AG10803 (cell line): ENCODE measurements at regions not wholly inside any gene's neighbourhood (a gene's known extent, or its start where the extent isn't known, plus 50 kb on each side); places are given as distances from the start of the nearest gene placed in this dataset.
A peak's percentile ranks its signal among the peaks of the same experiment; 100 is the strongest.
"Not testable (repeated sequence)": the region's sequence is repeated elsewhere in the genome, so short reads cannot be mapped to it uniquely, and the experiment has no call there.

ENCODE experiments used
- DNase-seq: peaks from one replicate; pipeline ENCODE4 v3.0.0; 2010; ENCODE audit warnings: low read depth
- H3K4me3 ChIP-seq: 2 replicates; pipeline ENCODE4 v1.5.1; 2011; ENCODE audit warnings: mild to moderate bottlenecking, low read length, control low read depth
- TF ChIP-seq, protein P1 (sequence below): conservative IDR thresholded peaks from 2 replicates; pipeline ENCODE4 v1.5.1; 2011; ENCODE audit warnings: mild to moderate bottlenecking, low read length, control low read depth, inconsistent platforms

- H3K4me3 ChIP-seq, result no peak overlapping the region
- TF ChIP-seq, protein P1, sequence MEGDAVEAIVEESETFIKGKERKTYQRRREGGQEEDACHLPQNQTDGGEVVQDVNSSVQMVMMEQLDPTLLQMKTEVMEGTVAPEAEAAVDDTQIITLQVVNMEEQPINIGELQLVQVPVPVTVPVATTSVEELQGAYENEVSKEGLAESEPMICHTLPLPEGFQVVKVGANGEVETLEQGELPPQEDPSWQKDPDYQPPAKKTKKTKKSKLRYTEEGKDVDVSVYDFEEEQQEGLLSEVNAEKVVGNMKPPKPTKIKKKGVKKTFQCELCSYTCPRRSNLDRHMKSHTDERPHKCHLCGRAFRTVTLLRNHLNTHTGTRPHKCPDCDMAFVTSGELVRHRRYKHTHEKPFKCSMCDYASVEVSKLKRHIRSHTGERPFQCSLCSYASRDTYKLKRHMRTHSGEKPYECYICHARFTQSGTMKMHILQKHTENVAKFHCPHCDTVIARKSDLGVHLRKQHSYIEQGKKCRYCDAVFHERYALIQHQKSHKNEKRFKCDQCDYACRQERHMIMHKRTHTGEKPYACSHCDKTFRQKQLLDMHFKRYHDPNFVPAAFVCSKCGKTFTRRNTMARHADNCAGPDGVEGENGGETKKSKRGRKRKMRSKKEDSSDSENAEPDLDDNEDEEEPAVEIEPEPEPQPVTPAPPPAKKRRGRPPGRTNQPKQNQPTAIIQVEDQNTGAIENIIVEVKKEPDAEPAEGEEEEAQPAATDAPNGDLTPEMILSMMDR, result no peak
- no peak for DNase-seq
Measured at GRCh38 chr7:106370542-106370941, 85.8 kb upstream of the NAMPT start.

DNA sequence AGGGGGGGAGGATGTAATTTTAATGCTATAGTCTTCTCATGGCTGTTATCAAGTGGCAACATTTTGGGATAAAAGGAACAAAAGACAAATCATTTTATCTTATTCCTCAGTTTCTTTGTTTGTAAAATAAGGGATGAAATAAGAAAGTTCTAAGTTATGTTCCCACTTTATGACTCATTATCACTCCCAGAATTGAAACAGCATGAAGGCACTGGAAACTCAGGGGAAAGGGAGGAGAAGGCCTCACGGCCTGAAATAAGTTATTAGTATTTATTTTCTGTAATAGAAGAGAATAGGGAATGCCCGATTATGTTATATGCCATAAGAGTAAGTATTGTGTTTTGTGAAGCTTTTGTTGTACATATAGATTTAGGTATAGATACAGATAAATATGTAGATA lies 85.0 kb upstream of the NAMPT start:
- TF ChIP-seq, protein P1, result no peak
- DNase-seq, result no peak

GRCh38 chr7:106369352-106369751 lies 84.6 kb upstream of the NAMPT start:
- TF ChIP-seq, protein P1, result no peak
- DNase-seq, result peak; percentile 71
- no peak overlapping the region for H3K4me3 ChIP-seq

More for the DNA sequence above, 85.0 kb upstream of the NAMPT start:
- H3K4me3 ChIP-seq, result no peak overlapping the region

- TF ChIP-seq, protein P1, result no peak
- no peak overlapping the region for H3K4me3 ChIP-seq
- no peak for DNase-seq
Measured at GRCh38 chr7:106367664-106368063, 82.9 kb upstream of the NAMPT start.

GRCh38 chr7:106367018-106367420 lies 82.2 kb upstream of the NAMPT start:
- DNase-seq, result peak; percentile 28
- TF ChIP-seq, protein P1, result peak; percentile 53
- H3K4me3 ChIP-seq, result no peak overlapping the region

DNA sequence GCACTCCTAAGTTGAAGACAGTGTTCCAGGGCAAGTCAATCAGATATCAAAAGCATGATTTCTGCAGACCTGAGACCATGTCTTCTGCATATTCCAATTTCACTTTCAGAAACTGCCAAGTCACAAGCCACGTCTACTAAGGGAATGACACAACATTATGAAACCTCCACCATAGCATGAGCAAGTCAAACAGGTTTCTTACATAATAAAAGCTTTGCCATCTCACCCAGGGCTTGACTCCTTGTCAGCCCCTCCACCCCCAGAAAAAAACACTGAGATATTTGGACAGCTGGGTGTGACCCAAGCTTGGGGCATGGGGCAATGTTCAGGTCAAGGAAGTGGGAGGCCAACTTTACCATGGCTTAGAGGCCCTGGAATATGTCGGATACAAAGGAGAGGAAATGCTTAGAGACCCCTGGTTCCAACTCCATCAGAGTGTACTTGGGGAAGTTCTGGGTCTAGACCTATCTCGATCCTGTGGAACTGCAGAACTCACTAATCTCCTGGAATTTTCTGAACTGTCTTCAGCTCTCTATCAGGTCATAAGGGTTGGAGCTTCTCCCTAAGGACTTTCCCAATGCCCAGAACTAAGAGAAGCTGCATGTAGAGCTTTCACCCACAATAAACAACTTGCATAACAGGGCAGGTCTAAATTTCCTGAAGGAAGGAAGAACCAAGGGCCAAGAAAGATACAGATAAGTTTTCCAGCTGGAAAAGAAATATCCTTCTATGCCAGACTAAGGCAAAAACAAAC lies 80.6 kb upstream of the NAMPT start:
- TF ChIP-seq, protein P1, result no peak
- no peak overlapping the region for H3K4me3 ChIP-seq
- no peak for DNase-seq

DNA sequence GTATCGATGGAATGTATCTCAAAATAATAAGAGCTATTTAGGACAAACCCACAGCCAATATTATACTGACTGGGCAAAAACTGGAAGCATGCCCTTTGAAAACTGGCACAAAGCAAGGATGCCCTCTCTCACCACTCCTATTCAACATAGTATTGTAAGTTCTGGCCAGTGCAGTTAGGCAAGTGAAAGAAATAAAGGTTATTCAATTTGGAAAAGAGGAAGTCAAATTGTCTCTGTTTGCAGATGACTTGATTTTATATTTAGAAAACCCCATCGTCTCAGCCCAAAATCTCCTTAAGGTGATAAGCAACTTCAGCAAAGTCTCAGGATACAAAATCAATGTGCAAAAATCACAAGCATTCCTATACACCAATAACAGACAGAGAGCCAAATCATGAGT lies 77.7 kb upstream of the NAMPT start:
- not testable (repeated sequence) for H3K4me3 ChIP-seq, DNase-seq
